GM12801 (cell line): ENCODE measurements at regions not wholly inside any gene's neighbourhood (a gene's known extent, or its start where the extent isn't known, plus 50 kb on each side); places are given as distances from the start of the nearest gene placed in this dataset.

Experiments used
- TF ChIP-seq, protein P1 (sequence below): IDR thresholded peaks from one replicate; pipeline ENCODE4 v1.5.1; 2011; ENCODE audit warnings: control low read depth; ENCODE audit not compliant: insufficient read length; ENCODE audit errors: extremely low read depth

- TF ChIP-seq, protein P1, sequence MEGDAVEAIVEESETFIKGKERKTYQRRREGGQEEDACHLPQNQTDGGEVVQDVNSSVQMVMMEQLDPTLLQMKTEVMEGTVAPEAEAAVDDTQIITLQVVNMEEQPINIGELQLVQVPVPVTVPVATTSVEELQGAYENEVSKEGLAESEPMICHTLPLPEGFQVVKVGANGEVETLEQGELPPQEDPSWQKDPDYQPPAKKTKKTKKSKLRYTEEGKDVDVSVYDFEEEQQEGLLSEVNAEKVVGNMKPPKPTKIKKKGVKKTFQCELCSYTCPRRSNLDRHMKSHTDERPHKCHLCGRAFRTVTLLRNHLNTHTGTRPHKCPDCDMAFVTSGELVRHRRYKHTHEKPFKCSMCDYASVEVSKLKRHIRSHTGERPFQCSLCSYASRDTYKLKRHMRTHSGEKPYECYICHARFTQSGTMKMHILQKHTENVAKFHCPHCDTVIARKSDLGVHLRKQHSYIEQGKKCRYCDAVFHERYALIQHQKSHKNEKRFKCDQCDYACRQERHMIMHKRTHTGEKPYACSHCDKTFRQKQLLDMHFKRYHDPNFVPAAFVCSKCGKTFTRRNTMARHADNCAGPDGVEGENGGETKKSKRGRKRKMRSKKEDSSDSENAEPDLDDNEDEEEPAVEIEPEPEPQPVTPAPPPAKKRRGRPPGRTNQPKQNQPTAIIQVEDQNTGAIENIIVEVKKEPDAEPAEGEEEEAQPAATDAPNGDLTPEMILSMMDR = no peak
Observed at GRCh38 chr18:22066083-22066485, 103.3 kb upstream of the GATA6 start.

GRCh38 chr18:22067109-22067508 lies 102.3 kb upstream of the GATA6 start:
- TF ChIP-seq, protein P1 = no peak

DNA sequence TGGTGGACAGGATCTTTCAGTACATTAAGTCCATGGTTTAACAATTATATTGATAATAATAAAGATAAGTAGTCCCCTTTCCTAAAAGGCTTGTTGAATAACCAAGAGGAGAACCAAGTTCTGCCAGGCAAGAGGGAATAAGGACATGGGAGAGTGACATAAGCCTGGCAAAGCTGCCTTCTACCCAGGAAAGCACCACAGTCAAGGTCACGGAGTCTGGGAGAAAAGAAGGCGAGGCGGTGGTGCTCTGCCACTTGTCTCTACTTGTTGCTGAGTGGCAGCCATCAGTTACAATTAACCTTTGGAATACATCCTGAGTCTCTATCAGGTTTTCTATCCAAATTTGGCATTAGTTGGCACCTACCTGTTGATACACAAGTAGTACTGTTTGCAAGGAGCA lies 101.7 kb upstream of the GATA6 start:
- TF ChIP-seq, protein P1 = no peak

- TF ChIP-seq, protein P1 = no peak
Observed at GRCh38 chr18:22069916-22070315, 99.5 kb upstream of the GATA6 start.

- TF ChIP-seq, protein P1 = no peak
Observed at GRCh38 chr18:22073411-22073810, 96.0 kb upstream of the GATA6 start.

DNA sequence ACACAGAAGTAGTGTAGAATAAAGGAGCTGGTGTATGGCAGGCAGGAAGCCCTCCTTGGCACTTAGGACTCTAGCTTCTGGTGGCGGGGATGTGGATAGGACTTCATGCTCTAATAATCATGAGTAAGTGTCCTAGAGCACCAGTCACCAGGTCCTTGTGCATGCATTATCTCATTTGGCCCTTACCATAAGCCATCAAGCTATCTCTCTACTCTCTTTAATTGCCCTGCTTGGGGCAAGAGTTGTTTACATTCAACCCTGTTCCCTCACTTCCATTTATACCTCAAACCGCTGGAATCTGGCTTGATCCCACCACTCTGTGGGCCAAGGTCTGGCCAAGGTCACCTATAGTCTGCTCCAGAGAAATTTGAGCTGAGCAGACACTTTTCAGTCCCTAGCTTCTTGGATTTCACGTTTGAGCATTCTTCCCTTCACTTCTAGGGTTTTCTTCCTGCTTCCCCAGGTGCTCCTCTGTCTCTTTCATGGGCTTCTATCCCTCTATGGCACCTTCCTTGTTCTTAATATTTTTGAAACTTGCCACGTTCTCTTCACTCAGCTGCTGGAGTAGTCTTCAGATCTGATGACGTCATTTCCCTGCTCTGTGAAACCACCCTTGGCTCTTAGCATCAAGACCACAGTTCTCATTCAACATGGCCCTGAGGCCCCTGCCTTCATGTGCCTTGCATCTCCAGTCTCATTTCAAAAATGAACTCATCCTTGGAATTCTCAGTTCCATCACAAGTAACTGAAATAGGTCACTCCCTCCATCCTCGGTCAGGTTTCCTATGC lies 94.9 kb upstream of the GATA6 start:
- TF ChIP-seq, protein P1 = no peak

- TF ChIP-seq, protein P1 = no peak
Observed at GRCh38 chr18:22080035-22080434, 89.4 kb upstream of the GATA6 start.
